Activated CD8-positive, alpha-beta T cell treated with anti-CD3 and anti-CD28 coated beads for 36 hours (primary cell): ENCODE measurements at regions not wholly inside any gene's neighbourhood (a gene's known extent, or its start where the extent isn't known, plus 50 kb on each side); places are given as distances from the start of the nearest gene placed in this dataset.

Experiments
- ATAC-seq: fragments of 200-7000 bp; cut with Tn5 transposase; one replicate; pipeline ENCODE4 v1.10.0; 2021; ENCODE audit warnings: mild to moderate bottlenecking, moderate library complexity
- CTCF ChIA-PET: fragments of 350-600 bp; sonication (Branson Sonifier 250); formaldehyde crosslinking; loops from one replicate; lab custom pipeline; 2021; ENCODE audit warnings: antibody characterized with exemption; lab: Charles Lee
- POLR2A ChIA-PET: fragments of 350-600 bp; sonication (Branson Sonifier 250); formaldehyde crosslinking; loops from one replicate; lab custom pipeline; 2021; ENCODE audit warnings: antibody characterized with exemption; lab: Charles Lee
- DNase-seq: peaks from one replicate; pipeline ENCODE4 v3.0.0-alpha.2; 2020
- H3K27ac Mint-ChIP-seq: one replicate; pipeline ENCODE4 v1.8.0; 2021; ENCODE audit warnings: mild to moderate bottlenecking, mixed read lengths
- H3K27me3 Mint-ChIP-seq: one replicate; pipeline ENCODE4 v1.8.0; 2021; ENCODE audit warnings: mixed read lengths
- H3K36me3 Mint-ChIP-seq: one replicate; pipeline ENCODE4 v1.8.0; 2021; ENCODE audit warnings: low read depth, mixed read lengths
- H3K4me1 Mint-ChIP-seq: one replicate; pipeline ENCODE4 v1.8.0; 2021; ENCODE audit warnings: low read depth, mixed read lengths
- H3K4me3 Mint-ChIP-seq: one replicate; pipeline ENCODE4 v1.8.0; 2021; ENCODE audit warnings: mild to moderate bottlenecking, moderate library complexity, mixed read lengths
- H3K9me3 Mint-ChIP-seq: one replicate; pipeline ENCODE4 v1.8.0; 2021; ENCODE audit warnings: mixed read lengths
- intact Hi-C: fragments of 100-400 bp; cut with micrococcal nuclease; formaldehyde crosslinking; loops from one replicate; pipeline ENCODE4 v1.10.0; 2022
- TF ChIP-seq, protein P1 (sequence below): fragments of 200-600 bp; IDR thresholded peaks from one replicate; pipeline ENCODE4 v1.8.0; 2022; ENCODE audit warnings: antibody characterized with exemption, mild to moderate bottlenecking

DNA sequence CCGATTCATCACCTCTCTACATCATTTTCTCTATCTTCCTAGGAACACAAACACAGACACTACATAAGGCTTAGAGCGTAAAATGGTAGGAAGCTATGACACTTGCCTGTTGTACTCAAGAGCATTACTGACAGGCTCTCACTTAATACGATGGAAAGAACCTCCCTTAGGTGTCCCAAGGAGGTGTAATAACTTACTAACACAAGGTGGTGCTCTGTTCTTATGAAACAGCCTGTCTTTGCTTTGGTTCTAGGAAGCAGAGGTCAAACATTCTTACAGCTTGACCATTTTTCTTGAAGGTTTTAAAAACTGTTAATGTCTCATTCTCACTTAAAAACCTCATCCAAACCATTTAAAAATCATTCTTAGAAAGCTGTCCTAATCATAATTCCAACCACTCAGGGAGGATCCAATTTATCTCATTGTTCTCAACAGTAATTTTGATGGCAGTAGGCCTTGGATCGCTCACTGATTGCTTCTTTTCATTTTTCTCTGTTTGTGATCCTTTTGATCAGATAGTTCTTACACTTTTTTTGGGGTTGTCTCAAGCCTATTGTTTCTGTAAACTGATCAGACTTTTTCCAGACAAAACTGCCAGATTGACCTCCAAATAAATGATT is 317.8 kb upstream of the AGTR1 start:
- TF ChIP-seq, protein P1, sequence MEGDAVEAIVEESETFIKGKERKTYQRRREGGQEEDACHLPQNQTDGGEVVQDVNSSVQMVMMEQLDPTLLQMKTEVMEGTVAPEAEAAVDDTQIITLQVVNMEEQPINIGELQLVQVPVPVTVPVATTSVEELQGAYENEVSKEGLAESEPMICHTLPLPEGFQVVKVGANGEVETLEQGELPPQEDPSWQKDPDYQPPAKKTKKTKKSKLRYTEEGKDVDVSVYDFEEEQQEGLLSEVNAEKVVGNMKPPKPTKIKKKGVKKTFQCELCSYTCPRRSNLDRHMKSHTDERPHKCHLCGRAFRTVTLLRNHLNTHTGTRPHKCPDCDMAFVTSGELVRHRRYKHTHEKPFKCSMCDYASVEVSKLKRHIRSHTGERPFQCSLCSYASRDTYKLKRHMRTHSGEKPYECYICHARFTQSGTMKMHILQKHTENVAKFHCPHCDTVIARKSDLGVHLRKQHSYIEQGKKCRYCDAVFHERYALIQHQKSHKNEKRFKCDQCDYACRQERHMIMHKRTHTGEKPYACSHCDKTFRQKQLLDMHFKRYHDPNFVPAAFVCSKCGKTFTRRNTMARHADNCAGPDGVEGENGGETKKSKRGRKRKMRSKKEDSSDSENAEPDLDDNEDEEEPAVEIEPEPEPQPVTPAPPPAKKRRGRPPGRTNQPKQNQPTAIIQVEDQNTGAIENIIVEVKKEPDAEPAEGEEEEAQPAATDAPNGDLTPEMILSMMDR: no peak
- POLR2A ChIA-PET: no interaction called here

DNA sequence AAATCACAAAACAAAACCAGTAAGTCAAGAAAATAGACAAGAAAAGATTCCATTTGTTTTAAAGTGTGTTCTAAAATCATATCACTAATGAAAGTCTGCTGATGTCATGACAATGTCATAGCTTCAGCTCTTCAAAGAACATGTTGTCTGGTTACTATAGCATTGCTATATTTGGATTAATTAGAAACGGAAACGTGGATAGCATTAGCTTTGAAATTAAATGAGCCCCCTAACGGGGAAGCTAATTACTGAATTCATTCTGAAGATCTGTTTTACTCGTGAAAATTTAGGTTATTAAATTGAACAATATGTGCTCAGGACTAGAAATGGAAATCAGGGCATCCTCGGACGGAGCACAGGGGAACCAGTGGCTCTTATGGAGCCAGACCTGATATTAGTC is 316.7 kb upstream of the AGTR1 start:
- ChIA-PET CTCF (no interaction called here), POLR2A (no interaction called here)
- ATAC-seq (no peak), DNase-seq (no peak)
- Mint-ChIP-seq H3K4me1 (no peaks in the 10 kb centered on the region), H3K27ac (no peak overlapping the region), H3K36me3 (no peaks in the 10 kb centered on the region), H3K27me3 (no peaks in the 10 kb centered on the region), H3K4me3 (no peak overlapping the region), H3K9me3 (no peaks in the 10 kb centered on the region)
- TF ChIP-seq, protein P1: no peak
- intact Hi-C loops: no loop called here

More for the DNA sequence above, 317.8 kb upstream of the AGTR1 start:
- no peaks in the 10 kb centered on the region for H3K36me3 Mint-ChIP-seq
- H3K27me3 Mint-ChIP-seq: no peaks in the 10 kb centered on the region
- DNase-seq (no peak), ATAC-seq (no peak)
- H3K27ac Mint-ChIP-seq: no peak overlapping the region
- intact Hi-C loops: no loop called here
- H3K4me1 Mint-ChIP-seq: no peaks in the 10 kb centered on the region
- H3K9me3 Mint-ChIP-seq: no peaks in the 10 kb centered on the region
- CTCF ChIA-PET: no interaction called here
- H3K4me3 Mint-ChIP-seq: no peak overlapping the region

DNA sequence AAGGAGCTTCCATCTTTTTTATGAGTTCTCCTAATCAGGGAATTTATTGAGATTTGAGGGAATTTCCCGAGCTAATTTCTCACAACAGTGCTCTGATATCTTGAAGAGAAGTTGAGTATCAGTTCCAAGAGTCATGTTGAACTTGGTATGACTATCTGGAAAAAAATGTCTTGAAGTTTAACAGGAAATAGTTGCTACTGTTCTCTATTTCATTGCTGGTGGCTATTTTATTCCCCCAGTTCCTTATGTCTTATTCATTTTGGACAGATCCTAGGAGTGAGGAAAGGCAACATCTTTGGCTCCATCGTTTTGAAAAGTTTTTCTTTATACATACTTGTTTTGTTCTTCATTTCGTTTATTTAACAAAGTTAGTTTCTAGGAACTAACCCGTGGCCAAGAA is 307.8 kb upstream of the AGTR1 start:
- POLR2A ChIA-PET: no interaction called here
- no peaks in the 10 kb centered on the region for H3K4me1 Mint-ChIP-seq
- no peaks in the 10 kb centered on the region for H3K27me3 Mint-ChIP-seq
- DNase-seq: no peak
- H3K9me3 Mint-ChIP-seq: no peaks in the 10 kb centered on the region
- ATAC-seq: no peak
- no peak overlapping the region for H3K27ac Mint-ChIP-seq
- intact Hi-C loops: no loop called here
- H3K36me3 Mint-ChIP-seq: no peaks in the 10 kb centered on the region
- TF ChIP-seq, protein P1: no peak
- no peak overlapping the region for H3K4me3 Mint-ChIP-seq
- CTCF ChIA-PET: no interaction called here

DNA sequence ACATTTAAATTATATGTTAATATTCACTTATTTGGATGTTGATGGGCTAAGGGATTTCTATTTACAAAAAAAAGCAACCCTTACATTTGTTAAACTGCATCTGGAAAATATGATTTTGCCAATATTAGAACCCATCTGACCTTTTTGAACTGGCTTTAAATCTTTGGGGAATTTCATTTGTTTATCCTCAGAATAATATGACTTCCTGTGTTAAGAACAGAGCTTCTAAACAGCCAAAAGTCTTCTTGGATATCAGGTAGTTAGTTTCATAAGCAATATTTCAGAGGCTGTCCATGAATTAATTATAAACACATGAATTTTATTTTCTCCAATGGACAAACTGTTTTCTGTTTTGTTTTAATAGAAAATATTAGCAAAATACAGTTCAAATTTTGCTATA is 301.9 kb upstream of the AGTR1 start:
- no peaks in the 10 kb centered on the region for H3K36me3 Mint-ChIP-seq
- TF ChIP-seq, protein P1: no peak
- ChIA-PET CTCF (no interaction called here), POLR2A (no interaction called here)
- peaks cover 2% of the 10 kb centered on the region for H3K9me3 Mint-ChIP-seq
- H3K4me3 Mint-ChIP-seq: no peak overlapping the region
- no peaks in the 10 kb centered on the region for H3K27me3 Mint-ChIP-seq
- H3K27ac Mint-ChIP-seq: no peak overlapping the region
- ATAC-seq (no peak), DNase-seq (no peak)
- intact Hi-C loops: no loop called here
- H3K4me1 Mint-ChIP-seq: no peaks in the 10 kb centered on the region

DNA sequence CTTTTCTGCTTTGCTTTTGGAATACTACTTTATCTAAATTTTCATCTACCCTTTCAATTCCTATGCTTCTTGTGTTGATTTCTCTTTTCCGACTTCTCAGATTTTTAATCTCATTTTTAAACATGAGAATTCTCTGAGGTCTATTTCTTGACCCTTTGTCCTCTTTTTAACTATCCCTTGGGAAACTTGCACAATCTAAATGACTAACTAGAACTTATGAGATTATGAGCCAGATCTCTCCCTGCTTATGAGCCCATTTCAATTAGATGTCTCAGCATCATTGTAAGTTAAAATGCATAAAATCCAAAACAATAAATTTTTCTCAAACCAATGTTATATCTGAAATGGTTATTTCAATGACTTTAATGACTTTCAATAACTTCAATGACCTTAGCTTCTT is 296.9 kb upstream of the AGTR1 start:
- Mint-ChIP-seq H3K27me3 (no peaks in the 10 kb centered on the region), H3K9me3 (peaks cover 3% of the 10 kb centered on the region), H3K27ac (no peak overlapping the region), H3K36me3 (no peaks in the 10 kb centered on the region), H3K4me3 (no peak overlapping the region), H3K4me1 (no peaks in the 10 kb centered on the region)
- ChIA-PET CTCF (no interaction called here), POLR2A (no interaction called here)
- intact Hi-C loops: no loop called here
- no peak for ATAC-seq
- TF ChIP-seq, protein P1: no peak
- no peak for DNase-seq
